Endothelial cell (in vitro differentiated cells): ENCODE measurements at regions not wholly inside any gene's neighbourhood (a gene's known extent, or its start where the extent isn't known, plus 50 kb on each side); places are given as distances from the start of the nearest gene placed in this dataset.
"Not testable (repeated sequence)": the region's sequence is repeated elsewhere in the genome, so short reads cannot be mapped to it uniquely, and the experiment has no call there.

Experiments used
- DNase-seq: peaks from one replicate; pipeline ENCODE4 v3.0.0; 2021; ENCODE audit warnings: low spot score
- H3K27ac Mint-ChIP-seq: one replicate; pipeline ENCODE4 v1.8.0; 2021; ENCODE audit warnings: mixed read lengths, inconsistent platforms; ENCODE audit not compliant: unreplicated experiment
- H3K27me3 Mint-ChIP-seq: one replicate; pipeline ENCODE4 v1.8.0; 2021; ENCODE audit warnings: mild to moderate bottlenecking, moderate library complexity, mixed read lengths, inconsistent platforms; ENCODE audit not compliant: unreplicated experiment
- H3K36me3 Mint-ChIP-seq: one replicate; pipeline ENCODE4 v1.8.0; 2021; ENCODE audit warnings: mild to moderate bottlenecking, low read depth, mixed read lengths, inconsistent platforms; ENCODE audit not compliant: unreplicated experiment
- H3K4me1 Mint-ChIP-seq: one replicate; pipeline ENCODE4 v1.8.0; 2021; ENCODE audit warnings: mild to moderate bottlenecking, mixed read lengths, inconsistent platforms; ENCODE audit not compliant: unreplicated experiment
- H3K4me3 Mint-ChIP-seq: one replicate; pipeline ENCODE4 v1.8.0; 2021; ENCODE audit warnings: mild to moderate bottlenecking, mixed read lengths, inconsistent platforms; ENCODE audit not compliant: unreplicated experiment
- H3K9me3 Mint-ChIP-seq: one replicate; pipeline ENCODE4 v1.8.0; 2021; ENCODE audit warnings: mixed read lengths, inconsistent platforms; ENCODE audit not compliant: unreplicated experiment
- TF ChIP-seq, protein P1 (sequence below): fragments of 200-600 bp; sonication (generic); IDR thresholded peaks from one replicate; pipeline ENCODE4 v1.5.0; 2021; ENCODE audit warnings: antibody characterized with exemption; ENCODE audit not compliant: unreplicated experiment

DNA sequence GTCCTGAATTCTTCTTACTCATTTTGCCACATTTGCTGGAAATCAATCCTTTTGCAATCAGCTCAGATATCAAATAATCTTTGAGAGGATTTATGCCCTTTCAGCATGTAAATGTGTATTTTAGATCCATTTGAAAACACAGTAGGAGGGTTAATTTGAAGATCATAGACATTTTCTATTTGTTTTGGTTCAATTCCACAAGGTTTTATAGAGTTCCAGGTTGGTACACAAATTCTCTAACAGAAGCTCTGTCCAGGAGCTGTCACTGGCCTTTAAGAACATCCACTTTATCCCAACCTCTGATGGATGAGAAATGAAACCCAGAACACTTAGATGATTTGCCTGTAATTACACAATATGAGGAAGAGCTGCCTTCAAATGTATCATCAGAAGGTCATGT is 157.3 kb upstream of the CHAC2 start:
- H3K9me3 Mint-ChIP-seq, result no peaks in the 10 kb centered on the region
- H3K4me3 Mint-ChIP-seq, result no peak overlapping the region
- H3K36me3 Mint-ChIP-seq, result no peaks in the 10 kb centered on the region
- no peak overlapping the region for H3K27ac Mint-ChIP-seq
- no peaks in the 10 kb centered on the region for H3K4me1 Mint-ChIP-seq
- TF ChIP-seq, protein P1, sequence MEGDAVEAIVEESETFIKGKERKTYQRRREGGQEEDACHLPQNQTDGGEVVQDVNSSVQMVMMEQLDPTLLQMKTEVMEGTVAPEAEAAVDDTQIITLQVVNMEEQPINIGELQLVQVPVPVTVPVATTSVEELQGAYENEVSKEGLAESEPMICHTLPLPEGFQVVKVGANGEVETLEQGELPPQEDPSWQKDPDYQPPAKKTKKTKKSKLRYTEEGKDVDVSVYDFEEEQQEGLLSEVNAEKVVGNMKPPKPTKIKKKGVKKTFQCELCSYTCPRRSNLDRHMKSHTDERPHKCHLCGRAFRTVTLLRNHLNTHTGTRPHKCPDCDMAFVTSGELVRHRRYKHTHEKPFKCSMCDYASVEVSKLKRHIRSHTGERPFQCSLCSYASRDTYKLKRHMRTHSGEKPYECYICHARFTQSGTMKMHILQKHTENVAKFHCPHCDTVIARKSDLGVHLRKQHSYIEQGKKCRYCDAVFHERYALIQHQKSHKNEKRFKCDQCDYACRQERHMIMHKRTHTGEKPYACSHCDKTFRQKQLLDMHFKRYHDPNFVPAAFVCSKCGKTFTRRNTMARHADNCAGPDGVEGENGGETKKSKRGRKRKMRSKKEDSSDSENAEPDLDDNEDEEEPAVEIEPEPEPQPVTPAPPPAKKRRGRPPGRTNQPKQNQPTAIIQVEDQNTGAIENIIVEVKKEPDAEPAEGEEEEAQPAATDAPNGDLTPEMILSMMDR, result no peak
- peaks cover 3% of the 10 kb centered on the region for H3K27me3 Mint-ChIP-seq
- no peak for DNase-seq

DNA sequence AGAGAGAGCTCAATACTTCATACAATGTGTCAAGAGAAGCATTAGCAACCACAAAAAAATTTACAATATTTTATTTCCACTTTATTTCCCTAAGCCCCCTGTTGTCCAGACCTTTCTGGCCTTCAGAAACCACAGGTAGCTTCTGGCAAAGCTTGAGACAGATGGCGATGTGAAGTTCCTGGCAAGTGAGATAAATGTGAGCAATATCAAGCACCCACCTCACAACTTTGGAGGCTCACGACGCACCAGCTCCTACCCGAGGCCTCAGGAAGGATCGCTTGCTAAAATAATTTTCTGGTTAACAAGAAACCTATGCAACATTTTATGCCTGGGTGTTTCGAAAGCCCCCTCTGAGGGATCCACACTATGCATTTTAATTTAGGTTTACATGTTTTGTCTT is 158.1 kb upstream of the CHAC2 start:
- DNase-seq, result no peak
- no peak overlapping the region for H3K4me3 Mint-ChIP-seq
- peaks cover 3% of the 10 kb centered on the region for H3K27me3 Mint-ChIP-seq
- no peaks in the 10 kb centered on the region for H3K36me3 Mint-ChIP-seq
- TF ChIP-seq, protein P1, result no peak
- H3K9me3 Mint-ChIP-seq, result no peaks in the 10 kb centered on the region
- H3K4me1 Mint-ChIP-seq, result no peaks in the 10 kb centered on the region
- H3K27ac Mint-ChIP-seq, result no peak overlapping the region

DNA sequence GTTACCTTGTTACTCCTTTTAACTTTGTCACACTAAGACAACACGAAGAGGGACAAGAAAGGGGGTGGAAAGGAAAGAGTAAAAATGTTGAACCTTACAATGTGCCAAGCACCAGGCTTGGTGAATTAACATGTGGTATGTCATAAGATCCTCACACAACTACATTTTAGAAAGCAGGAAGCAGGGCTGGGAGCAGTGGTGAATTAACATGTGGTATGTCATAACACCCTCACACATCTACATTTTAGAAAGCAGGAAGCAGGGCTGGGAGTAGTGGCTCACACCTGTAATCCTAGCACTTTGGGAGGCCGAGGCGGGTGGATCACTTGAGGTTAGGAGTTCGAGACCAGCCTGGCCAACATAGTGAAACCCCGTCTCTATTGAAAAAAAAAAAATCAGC is 159.3 kb upstream of the CHAC2 start:
- H3K9me3 Mint-ChIP-seq, result no peaks in the 10 kb centered on the region
- H3K27me3 Mint-ChIP-seq, result peaks cover 3% of the 10 kb centered on the region
- TF ChIP-seq, protein P1, result no peak
- H3K27ac Mint-ChIP-seq, result no peak overlapping the region
- no peaks in the 10 kb centered on the region for H3K36me3 Mint-ChIP-seq
- no peak for DNase-seq
- no peaks in the 10 kb centered on the region for H3K4me1 Mint-ChIP-seq
- no peak overlapping the region for H3K4me3 Mint-ChIP-seq

DNA sequence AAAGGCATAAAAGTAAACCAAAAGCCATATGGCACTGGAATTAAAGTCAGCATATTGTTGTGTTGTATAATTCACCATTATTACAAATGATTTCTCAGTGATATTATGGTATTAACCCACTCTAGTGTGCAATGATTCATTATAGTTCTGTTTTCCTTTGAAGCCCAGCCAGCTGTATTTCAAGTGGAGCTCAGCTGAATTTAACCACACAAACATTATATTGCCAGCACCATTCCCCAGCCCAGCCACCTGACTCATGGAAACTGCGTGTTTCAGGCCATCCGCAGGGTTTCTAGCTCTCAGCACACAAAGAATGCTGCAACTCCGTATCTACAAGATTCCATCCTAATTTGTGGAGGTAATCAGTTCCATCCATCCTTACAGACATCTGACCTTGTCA is 166.8 kb upstream of the CHAC2 start:
- Mint-ChIP-seq H3K27ac (no peak overlapping the region), H3K4me3 (no peak overlapping the region), H3K4me1 (no peaks in the 10 kb centered on the region), H3K36me3 (no peaks in the 10 kb centered on the region), H3K9me3 (no peaks in the 10 kb centered on the region), H3K27me3 (no peaks in the 10 kb centered on the region)
- DNase-seq, result no peak
- TF ChIP-seq, protein P1, result no peak

DNA sequence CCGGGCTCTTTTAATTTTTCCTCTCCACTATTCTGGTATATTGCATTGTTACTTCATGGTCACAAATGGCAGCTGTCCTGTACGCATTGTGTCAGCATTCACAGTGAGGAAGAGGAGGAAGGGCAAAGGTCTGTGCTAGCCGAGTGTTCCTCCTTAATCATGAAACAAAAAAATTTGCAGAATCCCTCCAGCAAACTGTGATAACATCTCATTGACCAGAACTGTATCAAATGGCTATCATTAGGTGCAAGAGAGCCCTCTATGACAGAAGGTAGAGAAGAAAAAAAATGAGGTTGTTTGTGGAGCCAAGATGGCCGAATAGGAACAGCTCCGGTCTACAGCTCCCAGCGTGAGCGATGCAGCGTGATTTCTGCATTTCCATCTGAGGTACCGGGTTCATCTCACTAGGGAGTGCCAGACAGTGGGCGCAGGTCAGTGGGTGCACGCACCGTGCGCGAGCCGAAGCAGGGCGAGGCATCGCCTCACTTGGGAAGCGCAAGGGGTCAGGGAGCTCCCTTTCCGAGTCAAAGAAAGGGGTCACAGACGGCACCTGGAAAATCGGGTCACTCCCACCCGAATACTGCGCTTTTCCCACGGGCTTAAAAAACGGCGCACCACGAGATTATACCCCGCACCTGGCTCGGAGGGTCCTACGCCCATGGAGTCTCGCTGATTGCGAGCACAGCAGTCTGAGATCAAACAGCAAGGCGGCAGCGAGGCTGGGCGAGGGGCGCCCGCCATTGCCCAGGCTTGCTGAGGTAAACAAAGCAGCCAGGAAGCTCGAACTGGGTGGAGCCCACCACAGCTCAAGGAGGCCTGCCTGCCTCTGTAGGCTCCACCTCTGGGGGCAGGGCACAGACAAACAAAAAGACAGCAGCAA is 180.6 kb upstream of the CHAC2 start:
- H3K9me3 Mint-ChIP-seq, H3K36me3 Mint-ChIP-seq, DNase-seq, H3K4me3 Mint-ChIP-seq, H3K27me3 Mint-ChIP-seq, H3K27ac Mint-ChIP-seq, H3K4me1 Mint-ChIP-seq: not testable (repeated sequence)
